ENCODE measurements at regions not wholly inside any gene's neighbourhood (a gene's known extent, or its start where the extent isn't known, plus 50 kb on each side); places are given as distances from the start of the nearest gene placed in this dataset.

DNA sequence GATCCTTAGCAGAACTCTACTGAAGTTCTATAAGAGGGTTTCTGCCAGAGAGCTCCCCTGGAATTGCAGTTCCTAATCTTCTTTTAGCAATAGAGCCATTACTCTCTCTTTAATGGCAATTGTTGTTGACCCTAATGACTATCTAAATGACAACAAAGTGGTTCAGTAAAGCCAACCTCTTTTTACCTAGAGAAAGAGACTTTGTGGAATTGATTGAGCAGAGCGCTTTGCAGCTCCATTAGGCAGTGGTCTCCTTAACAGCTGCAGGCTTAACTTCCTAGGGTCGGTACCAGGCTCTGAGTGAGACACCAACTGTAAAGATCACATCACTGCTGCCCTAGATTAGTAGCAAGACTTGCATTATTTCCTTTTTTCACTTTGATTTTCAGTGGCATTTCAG lies 1472.9 kb upstream of the TENM3 start:
- H4K20me1 ChIP-seq (ENCODE audit: insufficient read depth, low read length), result no peaks in the 10 kb centered on the region
- no peak for TF ChIP-seq EZH2 (IDR thresholded peaks at IDR 0.05; ENCODE audit: borderline replicate concordance, low read depth, low read length, severe bottlenecking)
- TF ChIP-seq, protein P1, sequence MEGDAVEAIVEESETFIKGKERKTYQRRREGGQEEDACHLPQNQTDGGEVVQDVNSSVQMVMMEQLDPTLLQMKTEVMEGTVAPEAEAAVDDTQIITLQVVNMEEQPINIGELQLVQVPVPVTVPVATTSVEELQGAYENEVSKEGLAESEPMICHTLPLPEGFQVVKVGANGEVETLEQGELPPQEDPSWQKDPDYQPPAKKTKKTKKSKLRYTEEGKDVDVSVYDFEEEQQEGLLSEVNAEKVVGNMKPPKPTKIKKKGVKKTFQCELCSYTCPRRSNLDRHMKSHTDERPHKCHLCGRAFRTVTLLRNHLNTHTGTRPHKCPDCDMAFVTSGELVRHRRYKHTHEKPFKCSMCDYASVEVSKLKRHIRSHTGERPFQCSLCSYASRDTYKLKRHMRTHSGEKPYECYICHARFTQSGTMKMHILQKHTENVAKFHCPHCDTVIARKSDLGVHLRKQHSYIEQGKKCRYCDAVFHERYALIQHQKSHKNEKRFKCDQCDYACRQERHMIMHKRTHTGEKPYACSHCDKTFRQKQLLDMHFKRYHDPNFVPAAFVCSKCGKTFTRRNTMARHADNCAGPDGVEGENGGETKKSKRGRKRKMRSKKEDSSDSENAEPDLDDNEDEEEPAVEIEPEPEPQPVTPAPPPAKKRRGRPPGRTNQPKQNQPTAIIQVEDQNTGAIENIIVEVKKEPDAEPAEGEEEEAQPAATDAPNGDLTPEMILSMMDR (IDR thresholded peaks at IDR 0.05; ENCODE audit: borderline replicate concordance, extremely low read depth, low read length, poor library complexity, severe bottlenecking), result no peak
- H3K4me3 ChIP-seq (ENCODE audit: low read depth in 1 of 2, low read length in 2 of 2), result no peak overlapping the region
- H3K9me3 ChIP-seq (ENCODE audit: insufficient read depth, low read length, severe bottlenecking), result no peaks in the 10 kb centered on the region
- H3K4me2 ChIP-seq (ENCODE audit: insufficient read depth, low read length), result no peak overlapping the region
- no peaks in the 10 kb centered on the region for H3K27me3 ChIP-seq (ENCODE audit: insufficient read depth, low read length, poor library complexity)
- H3K36me3 ChIP-seq (ENCODE audit: insufficient read depth, low read length), result no peaks in the 10 kb centered on the region
- no peak overlapping the region for H3K9ac ChIP-seq (ENCODE audit: low read depth, low read length)
- H3K4me1 ChIP-seq (ENCODE audit: insufficient read depth, low read length), result no peaks in the 10 kb centered on the region
- no peak overlapping the region for H2AFZ ChIP-seq (ENCODE audit: low read depth, low read length)
- ATAC-seq (ENCODE audit: insufficient read depth, low read depth) (no peak), DNase-seq (no peak)
- no peaks in the 10 kb centered on the region for H3K79me2 ChIP-seq (ENCODE audit: insufficient read depth, low read length)
- no peak overlapping the region for H3K27ac ChIP-seq (ENCODE audit: low read length)

DNA sequence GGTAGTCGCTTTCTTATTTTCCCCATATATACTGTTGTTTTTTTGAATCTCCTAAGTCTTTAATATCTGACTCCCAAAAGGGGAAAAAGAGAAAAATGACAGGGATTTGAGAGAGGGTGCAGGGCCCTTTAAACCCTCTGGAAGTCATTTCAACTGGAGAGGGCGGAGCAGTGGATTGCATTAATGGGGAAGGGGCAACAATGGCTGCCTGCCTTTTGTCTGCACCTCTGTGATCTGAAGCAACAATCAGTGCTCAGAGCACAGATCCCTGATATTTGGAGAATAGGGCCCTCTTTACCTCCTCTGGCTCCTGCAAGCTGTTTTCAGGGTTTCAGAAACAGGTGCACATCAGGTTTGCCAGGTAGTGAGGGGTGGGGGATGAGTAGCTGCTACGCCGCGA lies 1458.3 kb upstream of the TENM3 start:
- no peak overlapping the region for H3K9ac ChIP-seq (ENCODE audit: low read depth, low read length)
- H3K27me3 ChIP-seq (ENCODE audit: insufficient read depth, low read length, poor library complexity), result no peaks in the 10 kb centered on the region
- no peak overlapping the region for H2AFZ ChIP-seq (ENCODE audit: low read depth, low read length)
- H3K36me3 ChIP-seq (ENCODE audit: insufficient read depth, low read length), result no peaks in the 10 kb centered on the region
- H3K4me2 ChIP-seq (ENCODE audit: insufficient read depth, low read length), result no peak overlapping the region
- no peaks in the 10 kb centered on the region for H4K20me1 ChIP-seq (ENCODE audit: insufficient read depth, low read length)
- no peak overlapping the region for H3K4me3 ChIP-seq (ENCODE audit: low read depth in 1 of 2, low read length in 2 of 2)
- TF ChIP-seq EZH2 (IDR thresholded peaks at IDR 0.05; ENCODE audit: borderline replicate concordance, low read depth, low read length, severe bottlenecking), result no peak
- TF ChIP-seq, protein P1 (IDR thresholded peaks at IDR 0.05; ENCODE audit: borderline replicate concordance, extremely low read depth, low read length, poor library complexity, severe bottlenecking), result no peak
- H3K4me1 ChIP-seq (ENCODE audit: insufficient read depth, low read length), result no peaks in the 10 kb centered on the region
- H3K79me2 ChIP-seq (ENCODE audit: insufficient read depth, low read length), result no peaks in the 10 kb centered on the region
- DNase-seq (no peak), ATAC-seq (ENCODE audit: insufficient read depth, low read depth) (no peak)
- H3K9me3 ChIP-seq (ENCODE audit: insufficient read depth, low read length, severe bottlenecking), result no peaks in the 10 kb centered on the region
- H3K27ac ChIP-seq (ENCODE audit: low read length), result no peak overlapping the region

GRCh38 chr4:180788729-180789128 lies 1454.5 kb upstream of the TENM3 start:
- TF ChIP-seq, protein P1 (IDR thresholded peaks at IDR 0.05; ENCODE audit: borderline replicate concordance, extremely low read depth, low read length, poor library complexity, severe bottlenecking), result no peak
- TF ChIP-seq EZH2 (IDR thresholded peaks at IDR 0.05; ENCODE audit: borderline replicate concordance, low read depth, low read length, severe bottlenecking), result no peak
- Histone ChIP-seq H3K9me3 (ENCODE audit: insufficient read depth, low read length, severe bottlenecking) (no peaks in the 10 kb centered on the region), H3K4me1 (ENCODE audit: insufficient read depth, low read length) (no peaks in the 10 kb centered on the region), H3K27ac (ENCODE audit: low read length) (no peak overlapping the region), H3K4me3 (ENCODE audit: low read depth in 1 of 2, low read length in 2 of 2) (no peak overlapping the region), H3K27me3 (ENCODE audit: insufficient read depth, low read length, poor library complexity) (no peaks in the 10 kb centered on the region), H3K79me2 (ENCODE audit: insufficient read depth, low read length) (no peaks in the 10 kb centered on the region), H3K4me2 (ENCODE audit: insufficient read depth, low read length) (no peak overlapping the region), H4K20me1 (ENCODE audit: insufficient read depth, low read length) (no peaks in the 10 kb centered on the region), H3K9ac (ENCODE audit: low read depth, low read length) (no peak overlapping the region), H3K36me3 (ENCODE audit: insufficient read depth, low read length) (no peaks in the 10 kb centered on the region), H2AFZ (ENCODE audit: low read depth, low read length) (no peak overlapping the region)
- no peak for ATAC-seq (ENCODE audit: insufficient read depth, low read depth)
- DNase-seq, result no peak

GRCh38 chr4:180789929-180790328 lies 1453.3 kb upstream of the TENM3 start:
- Histone ChIP-seq H3K4me1 (ENCODE audit: insufficient read depth, low read length) (no peaks in the 10 kb centered on the region), H4K20me1 (ENCODE audit: insufficient read depth, low read length) (no peaks in the 10 kb centered on the region), H3K79me2 (ENCODE audit: insufficient read depth, low read length) (no peaks in the 10 kb centered on the region), H3K4me3 (ENCODE audit: low read depth in 1 of 2, low read length in 2 of 2) (no peak overlapping the region), H3K4me2 (ENCODE audit: insufficient read depth, low read length) (no peak overlapping the region), H3K9ac (ENCODE audit: low read depth, low read length) (no peak overlapping the region), H3K36me3 (ENCODE audit: insufficient read depth, low read length) (no peaks in the 10 kb centered on the region), H2AFZ (ENCODE audit: low read depth, low read length) (no peak overlapping the region), H3K9me3 (ENCODE audit: insufficient read depth, low read length, severe bottlenecking) (no peaks in the 10 kb centered on the region), H3K27ac (ENCODE audit: low read length) (no peak overlapping the region), H3K27me3 (ENCODE audit: insufficient read depth, low read length, poor library complexity) (no peaks in the 10 kb centered on the region)
- no peak for DNase-seq
- ATAC-seq (ENCODE audit: insufficient read depth, low read depth), result no peak
- TF ChIP-seq EZH2 (IDR thresholded peaks at IDR 0.05; ENCODE audit: borderline replicate concordance, low read depth, low read length, severe bottlenecking), result no peak
